NCI-H2171 (cell line): ENCODE measurements at regions not wholly inside any gene's neighbourhood (a gene's known extent, or its start where the extent isn't known, plus 50 kb on each side); places are given as distances from the start of the nearest gene placed in this dataset.
"Not testable (repeated sequence)": the region's sequence is repeated elsewhere in the genome, so short reads cannot be mapped to it uniquely, and the experiment has no call there.

Experiments
- DNase-seq: peaks from one replicate; lab custom pipeline; 2025; lab: John Stamatoyannopoulos, UW

- no peak for DNase-seq
Measured at GRCh38 chr20:48124960-48125359, 339.7 kb upstream of the SULF2 start.

GRCh38 chr20:48124181-48124782 is 339.0 kb upstream of the SULF2 start:
- no peak for DNase-seq

GRCh38 chr20:48120120-48120519 is 334.8 kb upstream of the SULF2 start:
- no peak for DNase-seq

- not testable (repeated sequence) for DNase-seq
Measured at GRCh38 chr20:48119389-48119788, 334.1 kb upstream of the SULF2 start.

GRCh38 chr20:48115502-48115901 is 330.2 kb upstream of the SULF2 start:
- peak; percentile 46 for DNase-seq

- DNase-seq: no peak
Measured at GRCh38 chr20:48107560-48107959, 322.3 kb upstream of the SULF2 start.

- DNase-seq: no peak
Measured at GRCh38 chr20:48106428-48106827, 321.1 kb upstream of the SULF2 start.

- peak; percentile 72 for DNase-seq
Measured at GRCh38 chr20:48105526-48105925, 320.2 kb upstream of the SULF2 start.

GRCh38 chr20:48102931-48103660 is 317.8 kb upstream of the SULF2 start:
- peak; percentile 45 for DNase-seq

GRCh38 chr20:48102076-48102787 is 317.0 kb upstream of the SULF2 start:
- no peak for DNase-seq

GRCh38 chr20:48100483-48100882 is 315.2 kb upstream of the SULF2 start:
- no peak for DNase-seq

GRCh38 chr20:48098866-48099265 is 313.6 kb upstream of the SULF2 start:
- DNase-seq: no peak

- DNase-seq: no peak
Measured at GRCh38 chr20:48098099-48098498, 312.8 kb upstream of the SULF2 start.

- no peak for DNase-seq
Measured at GRCh38 chr20:48096957-48097890, 311.9 kb upstream of the SULF2 start.

GRCh38 chr20:48096212-48096875 is 311.1 kb upstream of the SULF2 start:
- no peak for DNase-seq

- DNase-seq: no peak
Measured at GRCh38 chr20:48094944-48095343, 309.7 kb upstream of the SULF2 start.

GRCh38 chr20:48094196-48094749 is 309.0 kb upstream of the SULF2 start:
- no peak for DNase-seq

GRCh38 chr20:48092596-48093280 is 307.5 kb upstream of the SULF2 start:
- no peak for DNase-seq

GRCh38 chr20:48090784-48091183 is 305.5 kb upstream of the SULF2 start:
- no peak for DNase-seq

GRCh38 chr20:48090314-48090713 is 305.0 kb upstream of the SULF2 start:
- no peak for DNase-seq

- no peak for DNase-seq
Measured at GRCh38 chr20:48080583-48080982, 295.3 kb upstream of the SULF2 start.
